ENCODE measurements at regions not wholly inside any gene's neighbourhood (a gene's known extent, or its start where the extent isn't known, plus 50 kb on each side); places are given as distances from the start of the nearest gene placed in this dataset.

GRCh38 chr2:236745420-236746210 is 176.0 kb downstream of the ACKR3 start:
- DNase-seq (ENCODE audit: low read depth), result no peak

DNA sequence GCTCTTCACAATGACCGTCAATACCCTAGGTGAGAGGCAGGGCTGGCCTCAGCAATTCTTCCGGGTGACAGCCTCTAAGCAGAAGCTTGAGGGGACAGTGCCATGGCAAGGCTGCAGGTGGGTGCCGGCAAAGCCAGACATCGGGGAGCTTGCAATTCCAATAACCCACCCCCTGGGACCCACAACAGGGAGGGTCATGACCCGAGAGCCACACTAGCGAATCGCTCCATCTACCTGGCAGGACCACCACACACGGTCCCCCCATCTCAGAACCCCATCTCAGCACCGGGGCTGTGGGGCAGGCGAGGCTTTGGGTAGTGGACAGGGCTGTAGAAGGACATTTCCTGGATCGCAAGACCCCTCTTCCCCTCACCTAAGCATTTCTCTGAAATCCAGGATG is 177.2 kb downstream of the ACKR3 start:
- DNase-seq (ENCODE audit: low read depth), result no peak

- no peak for DNase-seq (ENCODE audit: low read depth)
These were observed 177.8 kb downstream of the ACKR3 start for GRCh38 chr2:236747426-236747825.

DNA sequence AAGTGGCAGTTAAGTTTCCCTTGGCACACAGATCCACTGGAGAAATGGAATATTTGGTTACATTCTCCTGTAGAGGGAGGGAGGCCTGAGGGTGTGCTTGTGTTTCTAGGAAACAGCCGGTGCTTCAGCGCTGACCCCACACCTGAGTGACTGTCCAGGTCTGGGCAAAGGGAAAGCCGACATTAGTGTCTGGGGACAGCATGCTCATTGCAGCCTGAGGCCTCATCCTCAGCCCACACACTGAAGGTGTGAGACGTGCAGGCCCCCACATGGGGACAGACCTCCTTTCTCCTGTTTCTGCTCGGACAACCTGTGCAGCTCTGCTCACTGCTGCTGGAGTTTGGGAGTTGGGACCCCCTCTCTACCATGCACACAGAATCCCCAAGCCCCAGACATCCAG is 178.3 kb downstream of the ACKR3 start:
- no peak for DNase-seq (ENCODE audit: low read depth)

GRCh38 chr2:236748385-236748784 is 178.8 kb downstream of the ACKR3 start:
- DNase-seq (ENCODE audit: low read depth), result no peak

- DNase-seq (ENCODE audit: low read depth), result no peak
These were observed 179.2 kb downstream of the ACKR3 start for GRCh38 chr2:236748801-236749200.

GRCh38 chr2:236749346-236749745 is 179.7 kb downstream of the ACKR3 start:
- DNase-seq (ENCODE audit: low read depth), result no peak

GRCh38 chr2:236752096-236752495 is 182.5 kb downstream of the ACKR3 start:
- DNase-seq (ENCODE audit: low read depth), result no peak

GRCh38 chr2:236753606-236754270 is 184.1 kb downstream of the ACKR3 start:
- no peak for DNase-seq (ENCODE audit: low read depth)

- no peak for DNase-seq (ENCODE audit: low read depth)
These were observed 184.8 kb downstream of the ACKR3 start for GRCh38 chr2:236754271-236754944.

- no peak for DNase-seq (ENCODE audit: low read depth)
These were observed 185.7 kb downstream of the ACKR3 start for GRCh38 chr2:236755278-236755840.

DNA sequence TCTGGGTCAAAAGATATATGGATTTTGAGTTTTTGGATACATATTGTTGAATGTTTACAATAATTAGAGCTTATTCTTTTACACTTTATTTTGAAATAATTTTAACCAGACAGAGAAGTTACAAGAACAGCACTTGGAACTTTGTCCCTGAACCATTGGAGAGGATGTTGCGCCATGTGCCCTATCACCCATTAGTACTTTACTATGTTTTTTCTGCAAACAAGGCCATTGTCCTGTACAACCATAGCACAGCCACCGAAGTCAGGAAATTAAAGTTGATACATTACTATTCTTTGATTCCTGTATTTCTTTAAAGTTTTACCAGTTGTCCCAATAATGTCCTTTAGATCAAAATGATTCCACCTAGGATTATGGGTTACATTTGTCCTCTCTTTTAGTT is 188.8 kb downstream of the ACKR3 start:
- no peak for DNase-seq (ENCODE audit: low read depth)

DNA sequence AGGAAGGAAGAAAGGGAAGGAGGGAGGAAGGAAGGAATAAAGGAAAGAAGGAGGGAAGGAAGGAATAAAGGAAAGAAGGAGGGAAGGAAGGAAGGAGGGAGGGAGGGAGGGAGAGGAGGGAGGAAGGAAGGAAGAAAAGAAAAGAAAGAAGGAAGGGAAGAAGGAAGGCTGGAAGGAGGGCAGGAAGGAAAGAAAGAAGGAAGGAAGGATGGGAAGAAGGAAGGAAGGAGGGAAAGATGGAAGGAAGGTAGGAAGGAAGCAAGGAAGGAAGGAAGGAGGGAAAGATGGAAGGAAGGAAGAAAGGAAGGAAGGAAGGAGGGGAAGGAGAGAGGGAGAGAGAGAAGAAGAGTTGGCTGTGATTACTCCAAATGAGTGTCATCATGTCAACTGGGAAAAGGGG is 190.6 kb downstream of the ACKR3 start:
- no peak for DNase-seq (ENCODE audit: low read depth)

GRCh38 chr2:236761358-236761757 is 191.7 kb downstream of the ACKR3 start:
- no peak for DNase-seq (ENCODE audit: low read depth)

DNA sequence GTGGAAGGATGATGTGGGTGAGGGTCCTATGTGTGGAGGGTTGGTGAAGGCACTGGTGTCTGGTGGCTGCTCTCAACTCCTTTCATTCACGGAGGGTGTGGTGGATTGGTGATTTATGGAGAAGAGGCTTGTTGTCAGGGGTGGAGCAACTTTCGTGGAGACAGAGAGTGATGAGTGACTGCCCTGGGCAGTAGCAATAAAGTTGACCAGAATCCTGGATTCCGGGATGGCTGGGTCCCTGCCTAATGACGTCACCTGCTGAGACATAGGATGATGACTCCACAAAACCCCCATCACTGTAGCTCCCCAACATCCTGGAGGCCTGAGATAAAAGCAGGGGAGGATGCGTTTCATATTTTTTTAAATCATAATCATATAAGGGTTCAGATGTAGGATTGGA is 193.0 kb downstream of the ACKR3 start:
- DNase-seq (ENCODE audit: low read depth), result no peak

DNA sequence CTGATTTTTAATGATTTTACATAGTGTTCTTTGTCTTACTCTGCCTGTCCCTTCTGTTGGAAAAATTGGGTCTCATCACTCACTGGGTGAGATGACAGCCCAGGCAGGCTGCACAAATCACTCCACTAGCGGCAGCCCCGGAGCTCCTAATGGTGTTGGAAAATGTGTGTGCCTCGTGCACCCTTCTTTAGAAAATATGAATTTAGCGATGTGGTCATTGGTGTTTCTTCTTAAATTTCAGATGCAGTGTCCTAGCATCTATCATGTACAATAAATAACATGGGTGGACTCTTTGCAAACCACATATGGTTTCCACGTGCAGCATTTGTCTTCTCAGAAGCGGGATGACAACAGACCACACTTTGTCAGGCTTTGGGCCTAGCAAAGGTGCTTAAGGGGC is 194.2 kb downstream of the ACKR3 start:
- DNase-seq (ENCODE audit: low read depth), result no peak

- no peak for DNase-seq (ENCODE audit: low read depth)
These were observed 195.1 kb downstream of the ACKR3 start for GRCh38 chr2:236764716-236765115.

DNA sequence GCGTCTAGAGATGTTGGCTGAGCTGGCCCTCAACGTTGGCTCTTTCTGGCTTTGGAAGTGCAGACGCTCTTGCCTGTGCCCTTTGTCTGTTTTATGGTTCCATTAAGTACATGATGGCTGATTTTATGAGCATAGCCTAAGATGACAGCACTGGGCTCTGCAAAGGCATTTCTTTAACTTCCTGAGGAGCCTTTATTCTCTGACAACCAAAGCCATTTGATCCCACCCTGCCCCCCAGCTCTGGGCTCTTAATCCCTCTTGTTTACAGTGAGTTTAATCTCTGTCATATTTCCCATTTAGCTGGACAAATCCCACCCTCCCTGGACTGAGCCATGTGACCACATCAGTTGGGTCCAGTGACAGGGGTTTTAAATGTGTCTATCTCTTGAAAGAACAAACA is 195.9 kb downstream of the ACKR3 start:
- no peak for DNase-seq (ENCODE audit: low read depth)

DNA sequence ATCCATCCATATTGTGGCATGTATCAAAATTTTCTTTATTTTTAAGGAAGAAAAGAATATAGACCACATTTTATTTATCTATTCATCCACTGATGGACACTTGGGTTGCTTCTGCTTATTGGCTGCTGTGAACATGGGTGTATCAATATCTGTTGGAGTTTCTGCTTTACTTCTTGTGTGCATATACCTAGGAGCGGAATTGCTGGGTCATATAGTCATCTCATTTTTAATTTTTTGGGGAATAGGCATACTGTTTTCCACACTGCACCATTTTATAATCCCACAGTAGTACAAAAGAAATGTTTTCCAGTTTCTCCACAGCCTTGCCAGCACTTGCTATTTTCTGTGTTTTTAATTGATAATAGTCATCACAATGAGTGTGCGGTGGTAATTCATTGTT is 197.2 kb downstream of the ACKR3 start:
- DNase-seq (ENCODE audit: low read depth), result no peak

- no peak for DNase-seq (ENCODE audit: low read depth)
These were observed 198.3 kb downstream of the ACKR3 start for GRCh38 chr2:236767941-236768340.

GRCh38 chr2:236768393-236769140 is 198.9 kb downstream of the ACKR3 start:
- no peak for DNase-seq (ENCODE audit: low read depth)

All from T follicular helper cell (primary cell).